WI38 (cell line): ENCODE measurements at regions not wholly inside any gene's neighbourhood (a gene's known extent, or its start where the extent isn't known, plus 50 kb on each side); places are given as distances from the start of the nearest gene placed in this dataset.

Source experiments
- H3K4me3 ChIP-seq: 2 replicates; pipeline ENCODE4 v1.5.1; 2011; ENCODE audit warnings: low read depth, mild to moderate bottlenecking, control low read depth, low read length
- CTCF ChIP-seq: IDR thresholded peaks from 2 replicates; pipeline ENCODE4 v1.5.1; 2012; ENCODE audit warnings: low read depth, mild to moderate bottlenecking, control low read depth, low read length

DNA sequence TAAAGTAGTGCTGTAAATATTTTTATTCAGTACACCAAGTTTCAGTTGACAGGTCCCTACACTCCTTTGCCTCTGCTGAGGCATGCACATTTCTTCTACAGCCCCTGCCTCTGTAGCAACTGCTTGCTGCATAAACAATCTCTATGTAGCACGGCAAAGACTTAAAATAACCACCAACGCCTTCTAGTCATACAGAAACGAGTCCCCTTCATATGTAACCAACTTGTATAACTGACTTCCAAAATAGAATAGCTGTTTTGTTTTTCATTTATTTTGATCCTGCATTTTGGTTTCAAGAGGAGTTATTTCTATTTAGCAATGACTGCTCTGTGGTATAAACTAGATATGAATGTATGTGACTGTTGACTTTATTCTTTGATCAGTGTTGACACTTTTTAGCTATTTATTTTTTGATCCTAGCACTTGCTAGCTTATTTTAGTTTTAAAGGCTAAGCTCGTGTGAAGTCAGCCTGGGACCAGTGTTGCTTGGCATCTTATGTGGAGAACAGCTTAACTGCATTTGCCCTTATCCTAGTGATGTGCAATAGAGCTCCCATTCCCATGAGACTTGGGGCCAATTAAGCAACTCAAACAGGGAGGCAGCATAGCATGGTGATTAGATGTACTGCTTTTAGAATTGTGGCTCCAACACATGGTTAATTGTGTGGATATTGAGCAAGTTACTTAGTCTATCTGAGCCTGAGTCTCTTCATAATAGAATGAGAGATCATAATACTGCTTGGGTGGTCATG, 79.6 kb downstream of the HRH4 start:
- H3K4me3 ChIP-seq = no peak overlapping the region
- TF ChIP-seq CTCF = no peak

DNA sequence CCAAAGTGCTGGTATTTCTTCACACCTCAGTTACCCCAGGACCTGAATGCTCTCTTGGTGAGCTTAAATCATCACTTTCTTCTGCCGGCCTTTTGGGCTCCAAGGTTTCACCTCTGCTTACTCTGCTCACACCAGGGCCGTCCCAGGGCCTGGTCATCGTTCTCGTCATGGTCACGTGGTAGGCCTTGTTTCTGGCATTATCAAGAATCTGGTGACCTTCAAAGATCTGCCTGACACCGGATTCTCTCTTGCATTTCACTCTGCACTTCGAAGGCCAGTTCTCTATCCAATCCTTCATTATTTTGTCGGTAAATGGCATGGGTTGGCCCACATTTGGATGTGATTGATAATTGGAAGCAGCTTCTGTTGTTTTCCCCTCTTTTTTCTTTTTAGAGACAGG, 80.5 kb downstream of the HRH4 start:
- TF ChIP-seq CTCF = no peak
- H3K4me3 ChIP-seq = no peak overlapping the region

DNA sequence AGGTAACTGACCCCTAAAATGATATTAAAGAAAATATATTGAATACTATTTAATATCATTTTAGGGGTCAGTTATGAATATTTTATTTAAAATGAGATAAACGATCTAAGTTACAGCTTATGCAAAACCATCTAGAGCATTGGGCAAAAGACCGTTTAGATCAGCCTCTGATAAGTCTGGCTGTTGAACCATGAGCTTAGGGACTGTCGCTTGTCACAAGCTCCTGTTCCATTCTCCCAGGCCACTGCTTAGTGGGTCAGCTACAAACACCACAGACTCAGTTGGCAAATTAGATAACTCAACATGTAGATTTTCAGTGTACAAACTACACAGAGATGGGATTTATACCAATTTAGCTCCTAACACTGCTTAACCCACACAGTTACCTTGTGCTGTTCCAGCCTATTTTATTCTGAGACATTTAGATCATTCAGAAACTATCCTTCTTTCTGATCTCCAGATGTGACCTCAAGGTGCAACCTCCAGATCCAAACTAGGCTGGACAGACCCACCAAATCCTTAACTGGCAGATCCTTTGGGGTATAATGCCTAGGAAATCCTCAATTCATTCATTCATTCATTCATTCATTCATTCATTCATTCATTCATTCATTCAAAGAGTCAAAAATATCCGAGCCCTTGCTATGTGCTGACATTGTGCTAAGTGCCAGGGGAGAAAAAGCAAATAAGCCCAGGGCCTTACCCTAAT, 82.8 kb downstream of the HRH4 start:
- no peak for TF ChIP-seq CTCF

GRCh38 chr18:24543795-24544498, 83.5 kb downstream of the HRH4 start:
- TF ChIP-seq CTCF = no peak
- no peak overlapping the region for H3K4me3 ChIP-seq

More for the DNA sequence above, 82.8 kb downstream of the HRH4 start:
- H3K4me3 ChIP-seq = no peak overlapping the region

DNA sequence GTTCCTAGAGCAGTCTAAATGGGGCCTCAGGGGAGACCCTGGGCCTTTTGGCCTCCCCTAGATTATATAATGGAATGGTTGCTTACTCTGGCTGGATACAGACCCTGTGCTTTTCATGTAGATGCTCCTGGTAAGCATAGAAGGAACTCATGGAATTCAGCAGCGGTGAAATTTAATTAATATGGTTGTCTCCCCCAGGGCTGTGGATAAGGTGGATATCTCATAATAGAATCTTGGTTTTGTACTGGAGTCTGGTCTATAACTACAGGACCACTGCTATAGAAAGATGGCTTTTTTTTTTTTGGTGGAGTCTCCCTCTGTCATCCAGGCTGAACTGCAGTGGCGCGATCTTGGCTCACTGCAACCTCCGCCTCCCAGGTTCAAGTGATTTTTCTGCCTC, 84.5 kb downstream of the HRH4 start:
- TF ChIP-seq CTCF = no peak

GRCh38 chr18:24545651-24546050, 85.2 kb downstream of the HRH4 start:
- TF ChIP-seq CTCF = no peak
- no peak overlapping the region for H3K4me3 ChIP-seq

More for the DNA sequence above, 84.5 kb downstream of the HRH4 start:
- no peak overlapping the region for H3K4me3 ChIP-seq

- TF ChIP-seq CTCF = no peak
- H3K4me3 ChIP-seq = no peak overlapping the region
These were observed 85.9 kb downstream of the HRH4 start for GRCh38 chr18:24546307-24546706.
